ENCODE measurements at regions not wholly inside any gene's neighbourhood (a gene's known extent, or its start where the extent isn't known, plus 50 kb on each side); places are given as distances from the start of the nearest gene placed in this dataset.

GRCh38 chr9:13990994-13991393, 322.9 kb downstream of the NFIB start:
- Histone ChIP-seq H3K36me3 (ENCODE audit: control insufficient read depth in 4 of 4, insufficient read depth in 4 of 4, low read length in 4 of 4) (no peaks in the 10 kb centered on the region), H3K4me3 (no peak overlapping the region), H3K27ac (ENCODE audit: low read depth in 1 of 2, low read length in 1 of 2) (no peak overlapping the region), H3K9me3 (ENCODE audit: control insufficient read depth in 4 of 4, insufficient read depth in 3 of 4, low read length in 3 of 4) (no peaks in the 10 kb centered on the region), H3K4me1 (ENCODE audit: control insufficient read depth in 5 of 5, insufficient read depth in 5 of 5, low read length in 5 of 5) (no peaks in the 10 kb centered on the region), H3K27me3 (ENCODE audit: control insufficient read depth in 3 of 3, insufficient read depth in 3 of 3, low read length in 2 of 3) (no peaks in the 10 kb centered on the region), H3K9ac (ENCODE audit: insufficient read depth in 1 of 2, low read length in 2 of 2) (no peak overlapping the region)
- TF ChIP-seq CTCF (IDR thresholded peaks at IDR 0.05; ENCODE audit: control extremely low read depth, extremely low read depth): no peak
- ATAC-seq (ENCODE audit: insufficient read depth, low FRiP score): no peak
- WGBS, 2 donors: 72 to 75% methylated on average over 4 of the region's 4 CpGs
- no peak for DNase-seq

- Histone ChIP-seq H3K9ac (ENCODE audit: insufficient read depth in 1 of 2, low read length in 2 of 2) (peak overlapping the region in 1 of 2 donors; percentile 38), H3K4me3 (no peak overlapping the region), H3K4me1 (ENCODE audit: control insufficient read depth in 5 of 5, insufficient read depth in 5 of 5, low read length in 5 of 5) (no peaks in the 10 kb centered on the region), H3K9me3 (ENCODE audit: control insufficient read depth in 4 of 4, insufficient read depth in 3 of 4, low read length in 3 of 4) (no peaks in the 10 kb centered on the region), H3K27ac (ENCODE audit: low read depth in 1 of 2, low read length in 1 of 2) (no peak overlapping the region), H3K36me3 (ENCODE audit: control insufficient read depth in 4 of 4, insufficient read depth in 4 of 4, low read length in 4 of 4) (no peaks in the 10 kb centered on the region), H3K27me3 (ENCODE audit: control insufficient read depth in 3 of 3, insufficient read depth in 3 of 3, low read length in 2 of 3) (no peaks in the 10 kb centered on the region)
- TF ChIP-seq CTCF (IDR thresholded peaks at IDR 0.05; ENCODE audit: control extremely low read depth, extremely low read depth): no peak
- DNase-seq (no peak), ATAC-seq (ENCODE audit: insufficient read depth, low FRiP score) (no peak)
Measured at GRCh38 chr9:13990331-13990730, 323.6 kb downstream of the NFIB start.

GRCh38 chr9:13988944-13989343, 325.0 kb downstream of the NFIB start:
- Histone ChIP-seq H3K9me3 (ENCODE audit: control insufficient read depth in 4 of 4, insufficient read depth in 3 of 4, low read length in 3 of 4) (no peaks in the 10 kb centered on the region), H3K4me1 (ENCODE audit: control insufficient read depth in 5 of 5, insufficient read depth in 5 of 5, low read length in 5 of 5) (no peaks in the 10 kb centered on the region), H3K27me3 (ENCODE audit: control insufficient read depth in 3 of 3, insufficient read depth in 3 of 3, low read length in 2 of 3) (no peaks in the 10 kb centered on the region), H3K9ac (ENCODE audit: insufficient read depth in 1 of 2, low read length in 2 of 2) (no peak overlapping the region), H3K27ac (ENCODE audit: low read depth in 1 of 2, low read length in 1 of 2) (no peak overlapping the region), H3K4me3 (no peak overlapping the region), H3K36me3 (ENCODE audit: control insufficient read depth in 4 of 4, insufficient read depth in 4 of 4, low read length in 4 of 4) (no peaks in the 10 kb centered on the region)
- 45 to 83% methylated on average over 1 of the region's 1 CpG for WGBS, 2 donors
- no peak for DNase-seq
- TF ChIP-seq CTCF (IDR thresholded peaks at IDR 0.05; ENCODE audit: control extremely low read depth, extremely low read depth): no peak
- ATAC-seq (ENCODE audit: insufficient read depth, low FRiP score): no peak

- Histone ChIP-seq H3K4me3 (no peak overlapping the region), H3K9ac (ENCODE audit: insufficient read depth in 1 of 2, low read length in 2 of 2) (no peak overlapping the region), H3K36me3 (ENCODE audit: control insufficient read depth in 4 of 4, insufficient read depth in 4 of 4, low read length in 4 of 4) (no peaks in the 10 kb centered on the region), H3K27me3 (ENCODE audit: control insufficient read depth in 3 of 3, insufficient read depth in 3 of 3, low read length in 2 of 3) (no peaks in the 10 kb centered on the region), H3K9me3 (ENCODE audit: control insufficient read depth in 4 of 4, insufficient read depth in 3 of 4, low read length in 3 of 4) (no peaks in the 10 kb centered on the region), H3K4me1 (ENCODE audit: control insufficient read depth in 5 of 5, insufficient read depth in 5 of 5, low read length in 5 of 5) (peaks cover 0 to 6% (median 0%) of the 10 kb centered on the region in 5 donors), H3K27ac (ENCODE audit: low read depth in 1 of 2, low read length in 1 of 2) (no peak overlapping the region)
- DNase-seq (no peak), ATAC-seq (ENCODE audit: insufficient read depth, low FRiP score) (no peak)
- WGBS, 2 donors: 89 to 90% methylated on average over 4 of the region's 4 CpGs
- TF ChIP-seq CTCF (IDR thresholded peaks at IDR 0.05; ENCODE audit: control extremely low read depth, extremely low read depth): no peak
Measured at GRCh38 chr9:13983607-13984006, 330.3 kb downstream of the NFIB start.
